H9 (cell line): ENCODE measurements at regions not wholly inside any gene's neighbourhood (a gene's known extent, or its start where the extent isn't known, plus 50 kb on each side); places are given as distances from the start of the nearest gene placed in this dataset.

ENCODE experiments used
- DNase-seq: peaks from one replicate; pipeline ENCODE4 v3.0.0-alpha.2; 2017
- H2AFZ ChIP-seq: one replicate; pipeline ENCODE4 v1.6.1; 2013; ENCODE audit warnings: mild to moderate bottlenecking, low read length, control low read depth, moderate library complexity
- H2AK5ac ChIP-seq: 2 replicates; pipeline ENCODE4 v1.6.1; 2013; ENCODE audit warnings: low read length, control low read depth, mixed read lengths; ENCODE audit not compliant: insufficient read length
- H2BK120ac ChIP-seq: one replicate; pipeline ENCODE4 v1.6.1; 2013; ENCODE audit warnings: low read depth, mild to moderate bottlenecking, low read length, control low read depth, inconsistent platforms; ENCODE audit not compliant: poor library complexity, severe bottlenecking
- H2BK12ac ChIP-seq: 2 replicates; pipeline ENCODE4 v1.6.1; 2013; ENCODE audit warnings: low read length, control low read depth, mixed read lengths, low read depth; ENCODE audit not compliant: insufficient read length
- H2BK15ac ChIP-seq: 2 replicates; pipeline ENCODE4 v1.6.1; 2013; ENCODE audit warnings: low read depth, low read length, control low read depth
- H2BK20ac ChIP-seq: one replicate; pipeline ENCODE4 v1.6.1; 2013; ENCODE audit warnings: low read depth, mild to moderate bottlenecking, low read length, control low read depth, inconsistent platforms; ENCODE audit not compliant: poor library complexity, severe bottlenecking
- H2BK5ac ChIP-seq: 2 replicates; pipeline ENCODE4 v1.6.1; 2013; ENCODE audit warnings: low read length, control low read depth, mixed read lengths; ENCODE audit not compliant: insufficient read length
- H3K14ac ChIP-seq: 2 replicates; pipeline ENCODE4 v1.6.1; 2013; ENCODE audit warnings: low read length, control low read depth; ENCODE audit not compliant: insufficient read depth
- H3K18ac ChIP-seq: 2 replicates; pipeline ENCODE4 v1.6.1; 2013; ENCODE audit warnings: low read depth, mild to moderate bottlenecking, mixed read lengths, low read length, control low read depth; ENCODE audit not compliant: insufficient read length
- H3K23ac ChIP-seq: 2 replicates; pipeline ENCODE4 v1.6.1; 2013; ENCODE audit warnings: low read length, control low read depth, mixed read lengths, low read depth; ENCODE audit not compliant: insufficient read length
- H3K23me2 ChIP-seq: 2 replicates; pipeline ENCODE4 v1.6.1; 2013; ENCODE audit warnings: low read depth, mild to moderate bottlenecking, mixed read lengths, low read length, control low read depth; ENCODE audit not compliant: insufficient read length, poor library complexity, severe bottlenecking
- H3K27ac ChIP-seq: 2 replicates; pipeline ENCODE4 v1.5.1; 2013; ENCODE audit warnings: low read length, control low read depth, mixed read lengths, low read depth; ENCODE audit not compliant: insufficient read length
- H3K27me3 ChIP-seq: 2 replicates; pipeline ENCODE4 v1.6.1; 2013; ENCODE audit warnings: low read length, control low read depth, inconsistent platforms; ENCODE audit not compliant: insufficient read depth
- H3K4ac ChIP-seq: 2 replicates; pipeline ENCODE4 v1.6.1; 2013; ENCODE audit warnings: low read depth, mild to moderate bottlenecking, control low read depth, inconsistent platforms, low read length, moderate library complexity
- H3K4me1 ChIP-seq: 2 replicates; pipeline ENCODE4 v1.6.1; 2013; ENCODE audit warnings: low read length, control low read depth, inconsistent platforms; ENCODE audit not compliant: insufficient read depth
- H3K4me2 ChIP-seq: 2 replicates; pipeline ENCODE4 v1.6.1; 2013; ENCODE audit warnings: low read length, control low read depth, mixed read lengths; ENCODE audit not compliant: insufficient read length, insufficient read depth
- H3K56ac ChIP-seq: 2 replicates; pipeline ENCODE4 v1.6.1; 2013; ENCODE audit warnings: low read depth, mild to moderate bottlenecking, mixed read lengths, low read length, control low read depth; ENCODE audit not compliant: insufficient read length
- H3K79me1 ChIP-seq: 2 replicates; pipeline ENCODE4 v1.6.1; 2013; ENCODE audit warnings: low read depth, mild to moderate bottlenecking, moderate library complexity, low read length, control low read depth, inconsistent platforms; ENCODE audit not compliant: insufficient read depth, poor library complexity, severe bottlenecking
- H3K79me2 ChIP-seq: 2 replicates; pipeline ENCODE4 v1.6.1; 2013; ENCODE audit warnings: low read length, control low read depth, inconsistent platforms; ENCODE audit not compliant: insufficient read depth
- H3K9ac ChIP-seq: 2 replicates; pipeline ENCODE4 v1.6.1; 2013; ENCODE audit warnings: low read length, control low read depth, mixed read lengths; ENCODE audit not compliant: insufficient read length; ENCODE audit errors: extremely low read depth
- H3K9me3 ChIP-seq: one replicate; pipeline ENCODE4 v1.6.1; 2013; ENCODE audit warnings: low read depth, low read length, inconsistent platforms; ENCODE audit not compliant: control insufficient read depth
- H3T11ph ChIP-seq: one replicate; pipeline ENCODE4 v1.6.1; 2013; ENCODE audit warnings: mild to moderate bottlenecking, low read length, control low read depth, inconsistent platforms
- H4K20me1 ChIP-seq: one replicate; pipeline ENCODE4 v1.6.1; 2013; ENCODE audit not compliant: control insufficient read depth, insufficient read length, insufficient read depth
- H4K5ac ChIP-seq: 2 replicates; pipeline ENCODE4 v1.6.1; 2013; ENCODE audit warnings: low read depth, mild to moderate bottlenecking, mixed read lengths, low read length, control low read depth; ENCODE audit not compliant: insufficient read length
- H4K8ac ChIP-seq: replicated peaks from 2 replicates; pipeline ENCODE4 v1.6.1; 2013; ENCODE audit warnings: low read length, control low read depth, mixed read lengths, low read depth; ENCODE audit not compliant: insufficient read length
- H4K91ac ChIP-seq: 2 replicates; pipeline ENCODE4 v1.6.1; 2013; ENCODE audit warnings: low read depth, mild to moderate bottlenecking, moderate library complexity, mixed read lengths, low read length, control low read depth; ENCODE audit not compliant: insufficient read length
- H3K27ac Mint-ChIP-seq, 3 experiments: 2 replicates in 2 of 3; 3 replicates in 1 of 3; pipeline ENCODE4 v1.8.0; 2020 to 2021; ENCODE audit warnings: mixed read lengths in 3 of 3, mild to moderate bottlenecking in 1 of 3, moderate library complexity in 1 of 3
- H3K27me3 Mint-ChIP-seq: 2 replicates; pipeline ENCODE4 v1.8.0; 2021; ENCODE audit warnings: low read depth, mild to moderate bottlenecking, moderate library complexity, mixed read lengths
- H3K36me3 Mint-ChIP-seq, 3 experiments: 2 replicates in 2 of 3; 3 replicates in 1 of 3; pipeline ENCODE4 v1.8.0; 2020 to 2021; ENCODE audit warnings: low read depth in 3 of 3, mixed read lengths in 3 of 3; ENCODE audit not compliant: insufficient read depth in 1 of 3
- H3K4me1 Mint-ChIP-seq, 2 experiments: 2 replicates each; pipeline ENCODE4 v1.8.0; 2020; ENCODE audit warnings: mixed read lengths in 2 of 2
- H3K4me3 Mint-ChIP-seq, 2 experiments: 2 replicates in 1 of 2; 3 replicates in 1 of 2; pipeline ENCODE4 v1.8.0; 2020 to 2021; ENCODE audit warnings: mild to moderate bottlenecking in 2 of 2, mixed read lengths in 2 of 2, moderate library complexity in 1 of 2
- H3K9me3 Mint-ChIP-seq, 2 experiments: 2 replicates in 1 of 2; 3 replicates in 1 of 2; pipeline ENCODE4 v1.8.0; 2020; ENCODE audit warnings: mild to moderate bottlenecking in 2 of 2, mixed read lengths in 2 of 2, moderate library complexity in 1 of 2
- WGBS: extraction: QIAGEN DNeasy Blood & Tissue Kit; methylation state at CpG from one replicate; pipeline ENCODE4 v1.1.7; 2013; ENCODE audit warnings: missing lambda C conversion rate, low lambda C conversion rate, mixed read lengths; ENCODE audit not compliant: insufficient read length; ENCODE audit errors: extremely low coverage; 5-methylcytosine and 5-hydroxymethylcytosine counted together
- TF ChIP-seq, protein P1 (sequence below): fragments of 200-600 bp; sonication (generic); conservative IDR thresholded peaks from 3 replicates; pipeline ENCODE4 v1.8.0; 2021; ENCODE audit warnings: antibody characterized with exemption, mild to moderate bottlenecking

- WGBS, result no CpG with 5 or more reads among the region's 11 CpGs
- peak; percentile 59 for DNase-seq
Observed at GRCh38 chr22:48368975-48369525, 1458.6 kb downstream of the BRD1 start.

More at GRCh38 chr22:48368975-48369525, 1458.6 kb downstream of the BRD1 start:
- Histone ChIP-seq H4K91ac (no peak overlapping the region), H3T11ph (peak overlapping the region; percentile 38), H2AFZ (no peak overlapping the region), H2BK12ac (no peak overlapping the region), H4K5ac (peak overlapping the region; percentile 4), H3K9ac (no peak overlapping the region), H3K56ac (no peak overlapping the region), H3K79me2 (no peaks in the 10 kb centered on the region), H2BK5ac (no peak overlapping the region), H3K14ac (peak overlapping the region; percentile 10; the same call in 1 of the 2 replicates), H3K4me1 (peaks cover 6% of the 10 kb centered on the region; the same call in 1 of the 2 replicates), H2BK120ac (no peak overlapping the region), H3K27me3 (no peaks in the 10 kb centered on the region), H3K18ac (peak overlapping the region; percentile 9), H3K4me2 (peak overlapping the region; percentile 1), H3K79me1 (no peaks in the 10 kb centered on the region), H3K23me2 (peaks cover 6% of the 10 kb centered on the region), H3K9me3 (no peaks in the 10 kb centered on the region), H2BK15ac (no peak overlapping the region), H2BK20ac (no peak overlapping the region), H4K8ac (no peak overlapping the region), H3K27ac (peak overlapping the region; percentile 71), H3K4ac (no peak overlapping the region; the same call in 1 of the 2 replicates), H3K23ac (no peak overlapping the region), H4K20me1 (no peaks in the 10 kb centered on the region), H2AK5ac (no peak overlapping the region)
- peaks cover 13% of the 10 kb centered on the region for H3K27me3 Mint-ChIP-seq
- peaks cover 50 to 57% of the 10 kb centered on the region in 2 experiments for H3K4me1 Mint-ChIP-seq
- H3K36me3 Mint-ChIP-seq, result no peaks in the 10 kb centered on the region
- peak overlapping the region; percentile 33 to 41; a peak in 4 of 5 replicates for H3K4me3 Mint-ChIP-seq
- peak overlapping the region; percentile 96 to 99 (median 96) for H3K27ac Mint-ChIP-seq
- no peaks in the 10 kb centered on the region for H3K9me3 Mint-ChIP-seq
- TF ChIP-seq, protein P1, sequence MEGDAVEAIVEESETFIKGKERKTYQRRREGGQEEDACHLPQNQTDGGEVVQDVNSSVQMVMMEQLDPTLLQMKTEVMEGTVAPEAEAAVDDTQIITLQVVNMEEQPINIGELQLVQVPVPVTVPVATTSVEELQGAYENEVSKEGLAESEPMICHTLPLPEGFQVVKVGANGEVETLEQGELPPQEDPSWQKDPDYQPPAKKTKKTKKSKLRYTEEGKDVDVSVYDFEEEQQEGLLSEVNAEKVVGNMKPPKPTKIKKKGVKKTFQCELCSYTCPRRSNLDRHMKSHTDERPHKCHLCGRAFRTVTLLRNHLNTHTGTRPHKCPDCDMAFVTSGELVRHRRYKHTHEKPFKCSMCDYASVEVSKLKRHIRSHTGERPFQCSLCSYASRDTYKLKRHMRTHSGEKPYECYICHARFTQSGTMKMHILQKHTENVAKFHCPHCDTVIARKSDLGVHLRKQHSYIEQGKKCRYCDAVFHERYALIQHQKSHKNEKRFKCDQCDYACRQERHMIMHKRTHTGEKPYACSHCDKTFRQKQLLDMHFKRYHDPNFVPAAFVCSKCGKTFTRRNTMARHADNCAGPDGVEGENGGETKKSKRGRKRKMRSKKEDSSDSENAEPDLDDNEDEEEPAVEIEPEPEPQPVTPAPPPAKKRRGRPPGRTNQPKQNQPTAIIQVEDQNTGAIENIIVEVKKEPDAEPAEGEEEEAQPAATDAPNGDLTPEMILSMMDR, result no peak
